ENCODE measurements at regions not wholly inside any gene's neighbourhood (a gene's known extent, or its start where the extent isn't known, plus 50 kb on each side); places are given as distances from the start of the nearest gene placed in this dataset.

DNA sequence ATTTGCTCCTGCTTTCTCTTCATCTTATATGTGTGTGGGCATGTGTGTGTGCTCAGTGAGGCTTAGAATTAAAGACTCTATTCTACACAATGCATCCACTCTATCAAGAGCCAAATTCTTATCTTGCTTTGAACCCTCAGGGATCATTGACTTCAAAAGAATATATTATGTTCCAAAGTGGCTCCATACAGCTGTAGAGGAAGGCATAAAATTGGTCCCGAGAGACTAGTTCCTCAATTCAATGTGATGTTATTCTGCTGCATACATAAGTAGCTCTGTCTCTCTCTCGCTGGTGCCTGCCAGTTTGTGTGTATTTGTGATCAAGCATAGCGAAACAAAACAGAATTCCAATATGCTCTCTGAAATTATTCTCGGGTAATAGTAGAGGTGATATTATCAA lies 997.9 kb upstream of the POT1 start (continued):
- TF ChIP-seq, protein P1, sequence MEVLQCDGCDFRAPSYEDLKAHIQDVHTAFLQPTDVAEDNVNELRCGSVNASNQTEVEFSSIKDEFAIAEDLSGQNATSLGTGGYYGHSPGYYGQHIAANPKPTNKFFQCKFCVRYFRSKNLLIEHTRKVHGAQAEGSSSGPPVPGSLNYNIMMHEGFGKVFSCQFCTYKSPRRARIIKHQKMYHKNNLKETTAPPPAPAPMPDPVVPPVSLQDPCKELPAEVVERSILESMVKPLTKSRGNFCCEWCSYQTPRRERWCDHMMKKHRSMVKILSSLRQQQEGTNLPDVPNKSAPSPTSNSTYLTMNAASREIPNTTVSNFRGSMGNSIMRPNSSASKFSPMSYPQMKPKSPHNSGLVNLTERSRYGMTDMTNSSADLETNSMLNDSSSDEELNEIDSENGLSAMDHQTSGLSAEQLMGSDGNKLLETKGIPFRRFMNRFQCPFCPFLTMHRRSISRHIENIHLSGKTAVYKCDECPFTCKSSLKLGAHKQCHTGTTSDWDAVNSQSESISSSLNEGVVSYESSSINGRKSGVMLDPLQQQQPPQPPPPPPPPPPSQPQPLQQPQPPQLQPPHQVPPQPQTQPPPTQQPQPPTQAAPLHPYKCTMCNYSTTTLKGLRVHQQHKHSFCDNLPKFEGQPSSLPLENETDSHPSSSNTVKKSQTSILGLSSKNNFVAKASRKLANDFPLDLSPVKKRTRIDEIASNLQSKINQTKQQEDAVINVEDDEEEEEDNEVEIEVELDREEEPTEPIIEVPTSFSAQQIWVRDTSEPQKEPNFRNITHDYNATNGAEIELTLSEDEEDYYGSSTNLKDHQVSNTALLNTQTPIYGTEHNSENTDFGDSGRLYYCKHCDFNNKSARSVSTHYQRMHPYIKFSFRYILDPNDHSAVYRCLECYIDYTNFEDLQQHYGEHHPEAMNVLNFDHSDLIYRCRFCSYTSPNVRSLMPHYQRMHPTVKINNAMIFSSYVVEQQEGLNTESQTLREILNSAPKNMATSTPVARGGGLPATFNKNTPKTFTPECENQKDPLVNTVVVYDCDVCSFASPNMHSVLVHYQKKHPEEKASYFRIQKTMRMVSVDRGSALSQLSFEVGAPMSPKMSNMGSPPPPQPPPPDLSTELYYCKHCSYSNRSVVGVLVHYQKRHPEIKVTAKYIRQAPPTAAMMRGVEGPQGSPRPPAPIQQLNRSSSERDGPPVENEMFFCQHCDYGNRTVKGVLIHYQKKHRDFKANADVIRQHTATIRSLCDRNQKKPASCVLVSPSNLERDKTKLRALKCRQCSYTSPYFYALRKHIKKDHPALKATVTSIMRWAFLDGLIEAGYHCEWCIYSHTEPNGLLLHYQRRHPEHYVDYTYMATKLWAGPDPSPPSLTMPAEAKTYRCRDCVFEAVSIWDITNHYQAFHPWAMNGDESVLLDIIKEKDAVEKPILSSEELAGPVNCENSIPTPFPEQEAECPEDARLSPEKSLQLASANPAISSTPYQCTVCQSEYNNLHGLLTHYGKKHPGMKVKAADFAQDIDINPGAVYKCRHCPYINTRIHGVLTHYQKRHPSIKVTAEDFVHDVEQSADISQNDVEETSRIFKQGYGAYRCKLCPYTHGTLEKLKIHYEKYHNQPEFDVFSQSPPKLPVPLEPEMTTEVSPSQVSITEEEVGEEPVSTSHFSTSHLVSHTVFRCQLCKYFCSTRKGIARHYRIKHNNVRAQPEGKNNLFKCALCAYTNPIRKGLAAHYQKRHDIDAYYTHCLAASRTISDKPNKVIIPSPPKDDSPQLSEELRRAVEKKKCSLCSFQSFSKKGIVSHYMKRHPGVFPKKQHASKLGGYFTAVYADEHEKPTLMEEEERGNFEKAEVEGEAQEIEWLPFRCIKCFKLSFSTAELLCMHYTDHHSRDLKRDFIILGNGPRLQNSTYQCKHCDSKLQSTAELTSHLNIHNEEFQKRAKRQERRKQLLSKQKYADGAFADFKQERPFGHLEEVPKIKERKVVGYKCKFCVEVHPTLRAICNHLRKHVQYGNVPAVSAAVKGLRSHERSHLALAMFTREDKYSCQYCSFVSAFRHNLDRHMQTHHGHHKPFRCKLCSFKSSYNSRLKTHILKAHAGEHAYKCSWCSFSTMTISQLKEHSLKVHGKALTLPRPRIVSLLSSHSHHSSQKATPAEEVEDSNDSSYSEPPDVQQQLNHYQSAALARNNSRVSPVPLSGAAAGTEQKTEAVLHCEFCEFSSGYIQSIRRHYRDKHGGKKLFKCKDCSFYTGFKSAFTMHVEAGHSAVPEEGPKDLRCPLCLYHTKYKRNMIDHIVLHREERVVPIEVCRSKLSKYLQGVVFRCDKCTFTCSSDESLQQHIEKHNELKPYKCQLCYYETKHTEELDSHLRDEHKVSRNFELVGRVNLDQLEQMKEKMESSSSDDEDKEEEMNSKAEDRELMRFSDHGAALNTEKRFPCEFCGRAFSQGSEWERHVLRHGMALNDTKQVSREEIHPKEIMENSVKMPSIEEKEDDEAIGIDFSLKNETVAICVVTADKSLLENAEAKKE (CRISPR knock-in tag; IDR thresholded peaks at IDR 0.05), result no peak
- TF ChIP-seq POLR2AphosphoS5 (IDR thresholded peaks at IDR 0.05; ENCODE audit: low read depth) (no peak), CREB1 (CRISPR knock-in tag; IDR thresholded peaks at IDR 0.05; ENCODE audit: low read depth) (no peak), STAT1 (IDR thresholded peaks at IDR 0.05; ENCODE audit: unreplicated experiment) (no peak)
- TF ChIP-seq, protein P2, sequence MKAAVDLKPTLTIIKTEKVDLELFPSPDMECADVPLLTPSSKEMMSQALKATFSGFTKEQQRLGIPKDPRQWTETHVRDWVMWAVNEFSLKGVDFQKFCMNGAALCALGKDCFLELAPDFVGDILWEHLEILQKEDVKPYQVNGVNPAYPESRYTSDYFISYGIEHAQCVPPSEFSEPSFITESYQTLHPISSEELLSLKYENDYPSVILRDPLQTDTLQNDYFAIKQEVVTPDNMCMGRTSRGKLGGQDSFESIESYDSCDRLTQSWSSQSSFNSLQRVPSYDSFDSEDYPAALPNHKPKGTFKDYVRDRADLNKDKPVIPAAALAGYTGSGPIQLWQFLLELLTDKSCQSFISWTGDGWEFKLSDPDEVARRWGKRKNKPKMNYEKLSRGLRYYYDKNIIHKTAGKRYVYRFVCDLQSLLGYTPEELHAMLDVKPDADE (IDR thresholded peaks at IDR 0.05), result no peak

DNA sequence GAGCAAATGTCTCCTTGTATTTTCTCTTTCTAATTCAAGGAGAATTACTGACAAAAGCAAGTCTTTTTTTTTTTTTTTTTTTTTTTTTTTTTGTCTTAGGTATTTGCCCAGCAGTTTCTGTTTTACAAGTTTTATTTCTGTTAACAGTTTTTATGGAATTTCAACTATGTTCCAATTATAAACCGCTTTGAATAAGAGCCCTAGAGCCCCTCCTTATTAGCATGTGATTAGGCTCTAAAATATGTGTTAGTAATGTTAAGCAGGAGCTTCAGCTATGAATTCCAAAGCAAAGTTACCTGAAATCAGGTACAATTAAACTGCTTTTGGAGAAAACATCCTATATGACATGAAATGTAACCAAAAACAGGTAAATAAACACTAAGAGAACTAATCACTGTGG lies 997.0 kb upstream of the POT1 start:
- Histone ChIP-seq H3K27me3 (ENCODE audit: insufficient read depth) (no peaks in the 10 kb centered on the region), H3K4me1 (ENCODE audit: insufficient read depth) (peaks cover 37% of the 10 kb centered on the region), H3K4me2 (peak overlapping the region; percentile 5), H3K79me2 (replicated peaks; ENCODE audit: insufficient read depth) (no peaks in the 10 kb centered on the region), H3K27ac (ENCODE audit: low read depth) (no peak overlapping the region), H4K20me1 (replicated peaks; ENCODE audit: insufficient read depth) (no peaks in the 10 kb centered on the region), H3F3A (replicated peaks; ENCODE audit: low read depth) (no peaks in the 10 kb centered on the region), H3K9me2 (ENCODE audit: insufficient read depth) (no peaks in the 10 kb centered on the region), H3K36me3 (ENCODE audit: insufficient read depth) (no peaks in the 10 kb centered on the region), H2AFZ (no peak overlapping the region), H3K4me3 (no peak overlapping the region)
- H3K4me1 Mint-ChIP-seq, result peaks cover 46% of the 10 kb centered on the region
- DNase-seq (ENCODE audit: low spot score) (no peak), ATAC-seq (no peak)
- H3K27ac Mint-ChIP-seq, result no peak overlapping the region
- H3K27me3 Mint-ChIP-seq (ENCODE audit: insufficient read depth, low read depth, poor library complexity), result peaks cover 3% of the 10 kb centered on the region
- no peaks in the 10 kb centered on the region for H3K36me3 Mint-ChIP-seq (ENCODE audit: low read depth)
- H3K4me3 Mint-ChIP-seq, result no peak overlapping the region
- no peaks in the 10 kb centered on the region for H3K9me3 Mint-ChIP-seq
- TF ChIP-seq ZNF331 (CRISPR knock-in tag; IDR thresholded peaks at IDR 0.05; ENCODE audit: low read depth) (no peak), JUNB (IDR thresholded peaks at IDR 0.05; ENCODE audit: unreplicated experiment) (no peak), CREB1 (CRISPR knock-in tag; IDR thresholded peaks at IDR 0.05; ENCODE audit: low read depth) (no peak)
- TF ChIP-seq, protein P3, sequence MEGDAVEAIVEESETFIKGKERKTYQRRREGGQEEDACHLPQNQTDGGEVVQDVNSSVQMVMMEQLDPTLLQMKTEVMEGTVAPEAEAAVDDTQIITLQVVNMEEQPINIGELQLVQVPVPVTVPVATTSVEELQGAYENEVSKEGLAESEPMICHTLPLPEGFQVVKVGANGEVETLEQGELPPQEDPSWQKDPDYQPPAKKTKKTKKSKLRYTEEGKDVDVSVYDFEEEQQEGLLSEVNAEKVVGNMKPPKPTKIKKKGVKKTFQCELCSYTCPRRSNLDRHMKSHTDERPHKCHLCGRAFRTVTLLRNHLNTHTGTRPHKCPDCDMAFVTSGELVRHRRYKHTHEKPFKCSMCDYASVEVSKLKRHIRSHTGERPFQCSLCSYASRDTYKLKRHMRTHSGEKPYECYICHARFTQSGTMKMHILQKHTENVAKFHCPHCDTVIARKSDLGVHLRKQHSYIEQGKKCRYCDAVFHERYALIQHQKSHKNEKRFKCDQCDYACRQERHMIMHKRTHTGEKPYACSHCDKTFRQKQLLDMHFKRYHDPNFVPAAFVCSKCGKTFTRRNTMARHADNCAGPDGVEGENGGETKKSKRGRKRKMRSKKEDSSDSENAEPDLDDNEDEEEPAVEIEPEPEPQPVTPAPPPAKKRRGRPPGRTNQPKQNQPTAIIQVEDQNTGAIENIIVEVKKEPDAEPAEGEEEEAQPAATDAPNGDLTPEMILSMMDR (conservative IDR thresholded peaks at IDR 0.05; ENCODE audit: low read depth in 2 of 2), result no peak

All from GM23338 (cell line).